Endothelial cell of hepatic sinusoid (primary cell): ENCODE measurements at regions not wholly inside any gene's neighbourhood (a gene's known extent, or its start where the extent isn't known, plus 50 kb on each side); places are given as distances from the start of the nearest gene placed in this dataset.

Experiments used
- in situ Hi-C: cut with HindIII; loops from 2 replicates; pipeline ENCODE4 v1.10.0; 2017; ENCODE audit warnings: low sequenced_read_pairs

DNA sequence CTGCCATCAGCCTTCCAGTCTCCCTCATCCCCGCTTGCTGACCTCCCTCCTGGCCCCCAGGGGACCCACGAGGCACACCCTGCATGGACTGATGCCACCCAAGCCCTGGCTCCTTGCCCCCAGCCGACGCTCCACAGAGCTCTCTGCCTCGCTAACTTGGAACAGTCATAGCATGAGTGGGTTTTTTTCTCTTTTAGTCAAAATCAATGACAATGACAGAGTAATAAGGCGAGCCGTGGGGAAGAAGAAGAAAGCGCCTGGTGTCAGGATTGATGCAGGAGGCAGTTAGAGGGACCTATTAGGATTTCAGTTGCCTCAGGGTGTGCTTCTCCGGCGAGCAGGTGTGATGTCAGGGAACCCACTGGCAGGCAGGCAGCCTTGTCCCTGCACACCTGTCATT lies 176.3 kb upstream of the TNRC6C start:
- in situ Hi-C loops = no loop called here

DNA sequence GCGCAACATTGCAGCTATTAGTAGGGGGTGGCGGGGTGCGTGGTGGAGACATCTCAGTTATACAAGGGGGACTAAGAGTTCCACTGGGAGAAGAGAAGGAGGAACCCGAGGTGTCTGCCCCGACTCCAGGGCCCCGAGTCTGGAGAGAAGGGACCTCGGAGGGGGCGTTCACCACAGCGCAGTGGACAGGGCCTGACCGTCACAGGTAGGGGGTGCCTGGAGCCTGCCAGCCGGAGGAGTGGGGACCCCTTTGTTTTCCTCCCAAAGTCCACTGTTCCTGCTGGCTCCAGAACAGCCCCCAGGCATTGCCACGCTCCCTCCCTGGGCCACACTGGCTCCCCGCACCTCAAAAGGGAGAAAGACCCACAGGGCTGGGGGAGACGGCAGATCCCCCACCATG lies 175.9 kb upstream of the TNRC6C start:
- in situ Hi-C loops = no loop called here

DNA sequence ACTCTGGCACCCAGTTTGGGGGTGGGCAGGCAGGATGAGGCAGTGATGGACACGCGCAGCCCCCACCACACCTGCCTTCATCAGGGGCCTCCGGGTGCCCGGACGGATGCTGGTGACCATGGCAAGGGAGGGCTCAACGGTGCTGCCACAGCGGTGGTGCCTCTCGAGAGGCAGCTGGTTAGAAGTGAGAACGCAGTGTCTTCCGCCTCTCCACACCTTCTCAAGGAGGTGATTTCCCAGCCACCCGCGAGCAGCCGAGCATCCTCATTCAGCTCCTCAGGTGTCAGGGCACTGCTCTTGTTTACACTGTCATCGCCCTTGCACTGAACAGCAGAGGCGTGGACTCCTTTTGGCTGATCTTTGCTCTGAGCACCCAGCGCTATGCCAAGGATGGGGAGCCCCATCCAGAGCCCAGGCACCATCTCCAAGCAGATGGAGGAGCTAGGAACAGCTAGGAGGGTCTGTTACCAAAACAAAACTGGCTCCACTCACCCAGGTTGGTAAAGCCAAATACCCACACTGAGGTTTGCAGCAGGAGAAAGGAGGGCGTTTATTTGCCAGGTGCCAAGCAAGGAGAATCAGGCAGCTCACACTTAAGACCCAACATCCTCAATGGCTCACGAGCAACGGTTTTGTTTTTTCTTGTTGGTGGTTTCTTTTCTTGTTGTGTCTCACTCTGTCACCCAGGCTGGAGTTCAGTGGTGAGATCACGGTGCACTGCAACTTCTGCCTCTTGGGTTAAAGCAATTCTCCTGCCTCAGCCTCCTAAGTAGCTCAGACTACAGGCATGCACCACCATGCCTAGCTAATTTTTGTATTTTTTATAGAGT lies 174.3 kb upstream of the TNRC6C start:
- in situ Hi-C loops = no loop called here

GRCh38 chr17:77785312-77785905 lies 173.1 kb upstream of the TNRC6C start:
- in situ Hi-C loops = no loop called here

DNA sequence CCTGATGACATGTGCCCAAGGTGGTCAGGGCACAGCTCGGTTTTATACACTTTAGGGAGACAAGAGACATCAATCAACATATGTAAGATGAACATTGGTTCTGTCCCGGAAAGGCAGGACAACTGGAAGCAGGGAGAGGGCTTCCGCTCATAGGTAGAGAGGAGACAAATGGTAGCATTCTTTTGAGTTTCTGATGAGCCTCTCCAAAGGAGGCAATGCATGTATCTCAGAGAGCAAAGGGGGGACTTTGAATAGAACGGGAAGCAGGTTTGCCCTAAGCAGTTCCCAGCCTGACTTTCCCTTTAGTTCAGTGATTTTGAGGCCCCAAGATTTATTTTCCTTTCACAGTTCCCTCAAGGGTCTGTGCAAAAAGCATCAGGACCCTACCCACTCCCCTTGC lies 172.4 kb upstream of the TNRC6C start:
- in situ Hi-C loops = no loop called here

DNA sequence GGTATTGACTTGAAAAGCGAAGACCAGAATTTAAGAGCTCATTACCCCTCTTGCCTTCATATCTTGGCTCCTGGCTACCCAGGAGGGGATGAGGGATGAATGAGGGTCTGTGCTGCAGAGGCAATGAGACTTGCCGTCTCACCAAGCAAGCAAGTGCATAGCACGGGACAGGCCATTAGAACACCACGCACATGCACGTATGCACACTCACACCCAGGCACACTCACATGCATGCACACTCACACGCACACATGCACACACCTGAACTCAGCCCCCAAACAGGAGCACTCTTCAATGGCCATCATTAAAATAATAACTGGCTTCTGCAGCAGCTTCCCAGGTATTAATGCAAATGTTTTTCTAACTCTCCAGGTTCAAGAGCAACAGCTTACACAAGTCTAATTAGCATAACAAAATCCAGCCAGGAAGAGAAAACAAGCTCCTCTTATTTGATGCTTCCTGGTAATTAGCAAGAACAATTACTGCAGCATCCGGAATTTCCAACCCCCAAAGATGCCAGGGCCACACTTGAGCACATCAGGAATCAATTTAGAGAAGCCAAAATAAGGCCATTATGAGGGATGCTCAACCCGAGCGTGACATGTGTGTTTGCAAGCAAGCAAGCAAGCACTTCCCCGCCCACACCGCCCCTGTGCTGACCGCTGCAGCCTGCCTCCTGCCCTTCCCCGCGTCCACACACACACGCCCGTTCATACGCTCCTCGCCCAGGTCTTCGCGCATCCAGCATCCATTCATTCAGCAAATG lies 171.6 kb upstream of the TNRC6C start:
- in situ Hi-C loops = no loop called here

GRCh38 chr17:77790143-77790829 lies 168.2 kb upstream of the TNRC6C start:
- in situ Hi-C loops = no loop called here

- in situ Hi-C loops = no loop called here
Measured at GRCh38 chr17:77792626-77793025, 165.9 kb upstream of the TNRC6C start.

GRCh38 chr17:77793146-77793970 lies 165.1 kb upstream of the TNRC6C start:
- in situ Hi-C loops = no loop called here

DNA sequence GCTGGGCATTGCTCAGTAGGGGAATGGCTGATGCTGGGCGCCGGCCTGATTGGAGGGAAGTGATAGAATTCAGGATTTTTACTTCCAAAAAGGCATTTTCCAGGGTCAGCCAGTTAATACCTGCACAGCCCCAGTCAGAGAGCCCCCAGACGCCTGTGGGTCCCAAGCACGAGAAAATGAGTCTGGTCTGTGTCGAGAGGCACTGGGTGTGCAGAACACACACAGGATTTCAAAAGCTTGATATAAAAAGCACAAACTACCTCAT lies 164.6 kb upstream of the TNRC6C start:
- in situ Hi-C loops = no loop called here

- in situ Hi-C loops = no loop called here
Measured at GRCh38 chr17:77794846-77795245, 163.7 kb upstream of the TNRC6C start.

DNA sequence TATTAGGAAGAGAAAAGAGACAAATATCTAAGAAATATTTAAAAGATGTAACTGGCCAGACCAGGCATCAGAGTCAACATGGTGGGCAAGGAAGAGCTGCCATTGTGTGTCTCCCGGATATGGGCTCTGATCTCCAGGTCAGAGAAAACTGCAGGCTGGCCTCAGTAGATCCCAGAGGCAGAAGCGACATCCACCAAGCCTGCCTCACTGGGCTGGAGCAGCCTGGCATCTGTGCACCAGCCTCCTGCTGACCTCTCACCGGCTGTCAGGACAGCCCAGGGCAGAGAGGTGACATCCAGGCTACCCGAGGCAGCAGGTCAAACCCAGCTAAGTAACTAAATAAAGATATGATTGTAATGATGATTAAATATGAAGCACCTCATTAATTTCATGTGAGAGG lies 162.8 kb upstream of the TNRC6C start:
- in situ Hi-C loops = no loop called here

DNA sequence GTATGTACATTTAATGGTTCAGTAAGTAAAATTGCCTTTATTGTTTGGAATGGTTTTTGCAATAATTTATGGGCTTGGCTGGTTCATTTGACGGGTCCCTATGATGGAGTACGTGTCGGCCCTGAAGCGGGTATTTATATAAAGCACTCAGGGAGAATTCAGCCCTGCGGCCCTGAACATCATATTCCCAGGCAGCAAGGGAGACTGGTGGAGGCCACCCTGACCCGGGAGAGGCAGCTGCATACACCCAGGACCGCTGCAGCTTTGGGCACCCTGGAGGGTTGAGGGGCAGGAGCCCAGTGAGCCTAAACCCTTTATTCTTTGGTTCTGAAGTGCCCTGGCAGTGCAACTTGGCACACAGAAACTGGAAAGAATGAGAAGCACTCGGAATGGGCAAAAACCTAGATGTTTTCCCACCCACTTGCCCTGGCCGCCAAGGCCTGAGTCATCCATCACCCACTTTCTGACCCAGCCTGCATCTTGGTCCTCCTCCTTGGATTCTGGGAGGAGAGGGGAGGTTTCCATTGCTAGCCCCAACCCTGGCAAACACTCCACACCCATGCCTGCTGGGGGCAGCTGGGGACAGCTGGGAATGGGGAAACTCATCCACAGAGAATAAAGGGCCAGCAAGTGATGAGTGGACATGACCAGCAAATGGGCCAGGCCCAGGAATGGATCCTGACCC lies 162.2 kb upstream of the TNRC6C start:
- in situ Hi-C loops = no loop called here

DNA sequence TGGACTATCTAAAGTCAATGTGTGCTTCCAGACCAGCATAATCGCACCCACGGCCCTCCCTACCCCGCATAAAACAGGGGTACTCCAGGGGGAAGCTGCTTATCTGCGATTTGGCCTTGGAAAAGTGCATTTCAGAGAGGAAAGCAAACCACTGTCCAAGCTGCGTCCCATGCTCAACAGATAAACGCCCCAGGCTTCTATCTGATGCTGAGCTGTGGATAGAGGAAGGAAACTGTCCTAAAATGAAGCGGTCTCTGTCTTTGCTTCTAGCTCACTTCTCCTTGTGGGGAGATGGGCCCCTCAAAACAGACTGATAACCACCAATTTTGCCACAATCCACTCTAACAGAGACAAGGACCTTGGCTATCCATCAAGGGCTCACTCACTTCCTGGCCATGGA lies 160.5 kb upstream of the TNRC6C start:
- in situ Hi-C loops = no loop called here

DNA sequence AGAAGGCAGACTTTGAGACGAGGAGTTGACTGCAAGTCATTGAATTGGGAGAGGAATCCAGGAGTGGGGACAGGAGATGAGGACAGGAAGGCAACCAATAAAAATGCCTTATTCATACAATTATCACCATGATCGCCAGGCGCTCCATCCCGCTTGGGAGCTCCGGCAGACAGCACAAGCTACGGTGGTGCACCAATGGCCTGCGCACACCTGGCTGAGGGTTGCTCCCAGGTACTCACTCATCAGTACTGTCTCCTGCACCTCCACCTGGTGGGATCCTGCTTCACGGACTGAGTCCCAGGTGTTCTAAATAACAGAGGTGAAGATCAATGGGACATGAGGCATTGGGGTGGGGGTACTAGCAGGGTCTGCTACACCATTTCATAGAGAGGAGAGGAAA lies 160.0 kb upstream of the TNRC6C start:
- in situ Hi-C loops = no loop called here

DNA sequence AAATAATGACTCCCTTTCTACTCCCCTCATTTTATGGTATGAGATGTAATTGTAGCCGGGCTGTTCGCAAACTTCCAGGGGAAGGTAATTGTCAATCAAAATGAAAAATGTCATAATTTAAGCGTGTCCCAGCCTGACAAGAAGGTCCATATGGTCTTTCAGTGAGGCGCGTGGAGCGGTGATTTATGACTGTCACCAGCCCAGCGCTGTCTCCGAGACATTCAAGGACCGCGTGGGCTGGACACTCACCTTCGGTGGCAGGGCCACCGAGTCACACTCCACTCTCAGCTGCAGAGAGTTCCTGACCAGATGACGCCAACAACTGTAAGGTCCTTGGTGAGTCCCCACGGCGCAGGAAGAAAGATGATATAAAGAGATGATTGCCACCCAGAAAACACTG lies 157.7 kb upstream of the TNRC6C start:
- in situ Hi-C loops = no loop called here

DNA sequence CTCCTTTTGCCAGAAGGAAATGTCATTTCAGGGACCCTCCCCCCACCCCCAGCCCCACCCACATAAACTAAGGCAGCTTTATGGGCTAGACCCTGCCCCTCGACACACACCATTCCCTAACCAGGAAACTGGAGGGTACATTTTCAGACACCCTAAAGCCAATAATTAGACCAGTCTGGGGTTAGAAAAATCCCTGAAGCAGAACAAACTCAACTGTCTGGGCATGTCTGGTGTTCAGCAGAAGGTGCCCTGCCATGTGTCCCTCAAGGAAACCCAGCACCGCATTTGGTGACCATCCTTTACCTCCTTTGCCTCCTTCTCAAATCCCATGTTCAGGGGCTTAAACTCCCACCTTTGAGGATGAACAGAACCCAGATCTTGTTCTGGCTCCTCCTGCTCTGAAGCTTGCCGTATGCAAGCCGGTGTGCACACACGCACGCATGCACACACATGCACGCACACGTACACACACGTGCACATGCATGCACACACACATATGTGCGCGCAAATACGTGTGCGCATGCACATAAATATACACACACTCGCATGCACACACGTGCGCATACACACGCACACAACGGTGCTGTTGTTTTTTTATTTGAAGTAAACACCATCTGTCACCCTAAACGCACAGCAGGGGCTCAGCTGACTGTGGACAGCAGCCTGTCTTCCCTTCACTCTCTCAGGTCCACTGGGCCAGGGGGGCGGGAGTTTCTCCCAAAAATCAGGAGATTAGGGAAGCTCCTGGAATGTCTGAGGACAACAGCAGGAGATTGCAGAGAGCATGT lies 156.8 kb upstream of the TNRC6C start:
- in situ Hi-C loops = no loop called here

- in situ Hi-C loops = no loop called here
Measured at GRCh38 chr17:77802333-77802615, 156.2 kb upstream of the TNRC6C start.

- in situ Hi-C loops = no loop called here
Measured at GRCh38 chr17:77802811-77803220, 155.7 kb upstream of the TNRC6C start.

GRCh38 chr17:77803726-77804125 lies 154.8 kb upstream of the TNRC6C start:
- in situ Hi-C loops = no loop called here
